WI38 (cell line): ENCODE measurements at regions not wholly inside any gene's neighbourhood (a gene's known extent, or its start where the extent isn't known, plus 50 kb on each side); places are given as distances from the start of the nearest gene placed in this dataset.

Experiments
- H3K4me3 ChIP-seq: 2 replicates; pipeline ENCODE4 v1.5.1; 2011; ENCODE audit warnings: low read depth, mild to moderate bottlenecking, control low read depth, low read length
- CTCF ChIP-seq: IDR thresholded peaks from 2 replicates; pipeline ENCODE4 v1.5.1; 2012; ENCODE audit warnings: low read depth, mild to moderate bottlenecking, control low read depth, low read length

DNA sequence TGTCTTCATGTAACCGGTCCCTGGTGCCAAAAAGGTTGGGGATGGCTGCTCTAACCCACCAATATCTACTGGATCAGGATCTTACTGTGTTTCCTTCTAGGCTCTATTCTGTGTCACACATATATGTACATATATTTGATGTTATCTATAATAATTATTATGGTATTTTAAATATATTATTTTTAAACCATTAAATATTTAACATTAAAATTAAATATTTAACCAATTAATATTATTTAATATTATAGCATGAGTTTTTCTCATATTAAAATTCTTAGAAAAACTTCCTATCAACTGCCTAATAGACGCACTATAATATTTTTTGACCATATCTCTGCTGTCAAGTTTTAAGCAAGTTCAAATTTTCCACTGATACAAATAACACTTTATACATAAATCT, 196.9 kb upstream of the PLET1 start:
- H3K4me3 ChIP-seq = no peak overlapping the region
- no peak for TF ChIP-seq CTCF

DNA sequence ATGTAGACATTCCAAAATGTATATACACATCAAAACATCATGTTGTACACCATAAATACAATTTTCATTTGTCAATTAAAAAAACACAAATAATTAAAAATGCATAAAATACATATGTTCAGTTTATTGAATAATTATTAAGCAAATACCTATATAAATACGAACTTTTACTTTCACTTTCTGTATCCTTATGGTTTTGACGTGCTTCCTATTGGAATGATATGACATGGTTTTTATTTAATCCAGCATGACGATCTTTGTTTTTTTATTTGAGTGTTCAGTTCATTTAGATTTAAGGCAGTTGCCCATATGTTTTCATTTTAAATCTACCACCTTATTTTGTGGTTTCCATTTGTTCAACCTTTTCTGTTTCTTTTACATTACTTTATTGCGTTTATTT, 198.3 kb upstream of the PLET1 start:
- H3K4me3 ChIP-seq = peak overlapping the region; percentile 44
- no peak for TF ChIP-seq CTCF

DNA sequence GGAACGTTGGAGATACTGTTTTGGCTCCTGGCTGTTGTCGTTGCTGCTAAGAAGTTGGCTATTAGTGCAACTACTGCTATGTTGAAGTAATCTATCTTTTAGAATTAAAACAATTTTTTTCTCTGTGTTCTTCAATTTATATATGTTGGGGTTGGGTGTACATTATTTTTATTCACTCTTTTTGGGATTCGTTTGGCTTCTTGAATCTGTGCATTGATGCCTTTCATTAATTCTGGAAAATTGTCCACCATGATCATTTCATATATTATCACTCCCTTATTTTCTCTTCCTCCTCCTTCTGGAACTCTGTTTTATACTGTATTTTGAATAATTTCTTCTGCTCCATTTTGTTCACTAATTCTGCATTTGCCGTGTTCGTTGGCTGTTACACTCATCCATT, 199.5 kb upstream of the PLET1 start:
- no peak overlapping the region for H3K4me3 ChIP-seq
- TF ChIP-seq CTCF = no peak

DNA sequence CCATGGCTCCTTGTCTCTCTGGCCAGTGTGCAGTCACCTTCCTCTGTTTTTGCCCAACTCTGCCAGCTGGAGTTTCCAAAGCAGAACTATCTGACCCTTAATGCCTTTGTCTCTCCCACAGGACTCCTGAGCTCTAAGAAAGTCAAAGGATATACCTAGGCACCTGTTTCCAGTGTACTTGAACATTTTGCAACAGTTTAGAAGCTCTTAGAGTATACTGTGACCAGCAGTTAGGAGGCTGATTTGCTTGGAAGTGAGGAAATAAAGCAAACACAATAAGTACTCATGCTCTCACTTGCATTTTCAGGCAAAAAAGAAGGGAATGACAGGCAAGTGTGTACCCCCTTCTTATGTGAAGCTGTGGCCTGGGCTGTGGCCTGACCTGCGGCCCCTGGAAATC, 204.3 kb upstream of the PLET1 start:
- no peak for TF ChIP-seq CTCF
- no peak overlapping the region for H3K4me3 ChIP-seq

GRCh38 chr11:112465433-112466024, 204.9 kb upstream of the PLET1 start:
- TF ChIP-seq CTCF = no peak
- no peak overlapping the region for H3K4me3 ChIP-seq

- TF ChIP-seq CTCF = no peak
- H3K4me3 ChIP-seq = no peak overlapping the region
Observed at GRCh38 chr11:112467721-112468120, 207.1 kb upstream of the PLET1 start.

GRCh38 chr11:112469376-112469775, 208.7 kb upstream of the PLET1 start:
- TF ChIP-seq CTCF = no peak
- no peak overlapping the region for H3K4me3 ChIP-seq
